NCI-H345 treated with DMSO at 0.1 percent for 48 hours (cell line): ENCODE measurements at regions not wholly inside any gene's neighbourhood (a gene's known extent, or its start where the extent isn't known, plus 50 kb on each side); places are given as distances from the start of the nearest gene placed in this dataset.
"Not testable (repeated sequence)": the region's sequence is repeated elsewhere in the genome, so short reads cannot be mapped to it uniquely, and the experiment has no call there.

Experiments used
- DNase-seq: peaks from one replicate; lab custom pipeline; 2025; ENCODE audit not compliant: unreplicated experiment; lab: John Stamatoyannopoulos, UW

DNA sequence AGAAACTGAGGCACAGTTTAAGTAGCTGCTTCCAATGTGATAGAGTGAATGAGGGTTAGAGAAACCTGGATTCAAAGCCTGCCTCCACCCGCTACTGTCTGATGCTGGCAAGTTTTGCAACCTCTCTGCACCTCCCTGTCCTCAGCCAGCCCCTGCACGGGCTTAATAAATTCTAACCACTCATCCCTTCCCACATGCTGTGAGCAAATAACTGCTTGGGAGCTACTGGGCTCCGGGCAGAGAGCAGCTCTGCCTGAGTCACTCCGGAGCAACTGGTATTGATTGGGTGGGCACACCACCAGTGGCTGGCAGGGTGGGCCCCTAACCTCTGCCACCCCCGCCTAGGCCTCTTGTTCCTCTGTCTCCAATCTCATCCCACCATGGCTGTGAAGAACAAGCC is 104.3 kb upstream of the SYT13 start:
- DNase-seq: peak; percentile 51

- DNase-seq: no peak
Observed at GRCh38 chr11:45388472-45388871, 102.3 kb upstream of the SYT13 start.

DNA sequence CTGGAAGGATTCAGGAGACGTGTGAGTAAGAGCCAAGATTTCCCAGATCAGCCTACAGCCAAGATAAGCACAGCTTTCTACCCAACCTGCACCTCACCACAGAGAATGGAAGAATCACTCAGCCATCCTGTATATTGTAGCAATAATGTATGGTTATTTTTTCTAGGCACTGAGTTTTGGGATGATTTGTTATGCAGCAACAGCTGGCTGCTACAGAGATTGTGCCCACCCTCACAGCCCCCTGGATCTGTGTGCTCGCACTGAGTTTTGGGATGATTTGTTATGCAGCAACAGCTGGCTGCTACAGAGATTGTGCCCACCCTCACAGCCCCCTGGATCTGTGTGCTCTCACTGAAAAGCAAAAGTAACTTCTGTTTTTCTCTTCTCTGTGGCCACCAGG is 101.7 kb upstream of the SYT13 start:
- DNase-seq: not testable (repeated sequence)

- DNase-seq: no peak
Observed at GRCh38 chr11:45386972-45387371, 100.8 kb upstream of the SYT13 start.

DNA sequence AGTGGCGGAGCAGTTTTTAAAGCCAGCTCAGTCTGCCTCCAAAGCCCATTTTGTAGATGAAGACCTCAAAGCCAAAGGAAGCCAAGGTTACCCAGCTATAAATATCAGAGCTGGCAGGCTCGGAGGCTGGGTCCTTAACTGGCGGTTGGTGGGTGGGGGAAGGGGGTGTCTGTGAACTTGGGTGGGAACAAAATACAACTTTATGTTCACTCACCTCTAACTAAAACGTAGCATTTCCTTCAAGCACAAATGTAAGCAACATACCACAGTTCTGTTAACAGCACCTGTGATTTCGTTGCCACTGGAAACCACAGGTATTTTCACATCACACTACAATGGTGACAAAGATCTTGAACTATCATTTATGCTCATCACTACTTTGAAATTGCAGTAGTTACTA is 99.7 kb upstream of the SYT13 start:
- no peak for DNase-seq

DNA sequence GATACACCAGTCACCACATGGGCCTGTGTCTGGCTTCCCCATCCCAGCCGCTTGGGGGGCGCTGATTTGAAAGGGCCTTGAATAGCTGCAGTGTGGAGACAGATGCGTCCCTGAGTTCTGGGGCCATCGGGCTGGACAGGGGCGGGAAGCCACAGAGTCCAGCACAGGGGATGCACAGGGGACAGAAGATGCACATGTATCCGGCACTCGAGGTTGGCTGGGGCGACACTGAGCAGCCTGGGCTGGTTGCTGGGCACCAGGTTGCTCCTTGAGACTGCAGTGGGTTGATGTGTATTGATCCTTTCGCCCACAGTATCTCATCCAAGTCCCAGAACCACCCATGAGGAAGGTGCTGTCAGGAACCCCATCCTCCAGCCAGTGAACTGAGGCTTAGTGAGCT is 99.3 kb upstream of the SYT13 start:
- no peak for DNase-seq

- no peak for DNase-seq
Observed at GRCh38 chr11:45384711-45385241, 98.6 kb upstream of the SYT13 start.

DNA sequence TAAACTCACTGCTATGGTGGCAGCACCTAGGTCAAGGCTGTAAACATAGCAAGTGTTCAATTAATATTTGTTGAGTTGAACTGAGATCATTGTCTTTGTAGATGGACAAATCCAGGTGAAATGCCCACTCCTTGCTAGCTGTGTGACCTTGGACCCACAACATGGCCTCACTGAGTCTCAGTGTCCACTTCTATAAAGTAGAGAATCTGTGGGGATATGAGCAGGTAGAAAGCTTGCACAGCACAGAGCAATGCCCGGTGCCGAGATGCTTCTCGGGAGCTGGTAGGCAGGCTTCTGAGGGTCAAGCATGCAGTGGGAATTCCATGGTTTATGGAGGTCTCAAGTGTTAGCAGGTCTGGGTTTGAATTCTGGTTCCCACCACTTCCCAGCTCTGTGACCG is 97.9 kb upstream of the SYT13 start:
- no peak for DNase-seq

- DNase-seq: no peak
Observed at GRCh38 chr11:45383224-45383623, 97.1 kb upstream of the SYT13 start.

- no peak for DNase-seq
Observed at GRCh38 chr11:45382133-45382878, 96.2 kb upstream of the SYT13 start.

GRCh38 chr11:45379162-45379863 is 93.2 kb upstream of the SYT13 start:
- DNase-seq: peak; percentile 47

- no peak for DNase-seq
Observed at GRCh38 chr11:45378516-45378915, 92.4 kb upstream of the SYT13 start.

DNA sequence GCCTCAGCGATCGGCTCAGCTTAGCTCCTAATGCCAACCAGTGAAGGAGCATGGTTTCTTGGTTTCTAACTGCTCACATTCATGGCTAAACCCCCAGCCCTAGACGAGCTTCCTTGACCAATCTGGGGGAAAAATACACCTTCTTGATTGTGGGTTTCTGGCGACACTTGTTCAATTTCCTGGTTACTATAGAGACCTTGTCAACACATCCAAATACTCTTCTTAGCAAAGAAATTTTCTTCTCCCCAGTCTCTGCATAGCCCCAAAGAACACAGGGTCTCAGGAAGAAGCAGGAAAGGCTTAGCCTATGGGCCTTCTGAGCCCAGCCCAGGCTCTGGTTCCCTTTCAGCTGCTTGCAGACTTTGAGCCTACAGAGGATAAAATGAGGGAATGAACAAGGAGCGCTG is 88.5 kb upstream of the SYT13 start:
- DNase-seq: no peak

DNA sequence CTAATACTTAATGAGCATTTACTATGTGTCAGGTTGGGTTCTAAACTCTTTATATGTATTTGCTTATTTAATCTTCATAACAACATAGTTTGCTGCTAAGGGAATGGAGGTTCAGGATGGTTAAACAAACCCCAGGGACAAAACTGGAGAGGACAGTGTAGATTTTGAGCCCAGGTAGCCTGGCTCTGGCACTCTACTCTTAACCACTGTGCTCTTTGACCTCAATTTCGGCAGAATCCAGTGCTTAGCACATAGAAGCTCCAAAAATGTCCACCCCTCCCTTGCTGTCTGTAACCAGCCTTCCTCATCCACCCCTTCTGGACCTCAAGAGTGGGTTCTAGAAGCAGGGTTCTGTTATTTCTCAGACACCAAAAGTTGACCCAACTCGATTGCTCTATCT is 88.0 kb upstream of the SYT13 start:
- DNase-seq: no peak

GRCh38 chr11:45373506-45374035 is 87.4 kb upstream of the SYT13 start:
- DNase-seq: no peak

- not testable (repeated sequence) for DNase-seq
Observed at GRCh38 chr11:45372414-45372813, 86.3 kb upstream of the SYT13 start.

DNA sequence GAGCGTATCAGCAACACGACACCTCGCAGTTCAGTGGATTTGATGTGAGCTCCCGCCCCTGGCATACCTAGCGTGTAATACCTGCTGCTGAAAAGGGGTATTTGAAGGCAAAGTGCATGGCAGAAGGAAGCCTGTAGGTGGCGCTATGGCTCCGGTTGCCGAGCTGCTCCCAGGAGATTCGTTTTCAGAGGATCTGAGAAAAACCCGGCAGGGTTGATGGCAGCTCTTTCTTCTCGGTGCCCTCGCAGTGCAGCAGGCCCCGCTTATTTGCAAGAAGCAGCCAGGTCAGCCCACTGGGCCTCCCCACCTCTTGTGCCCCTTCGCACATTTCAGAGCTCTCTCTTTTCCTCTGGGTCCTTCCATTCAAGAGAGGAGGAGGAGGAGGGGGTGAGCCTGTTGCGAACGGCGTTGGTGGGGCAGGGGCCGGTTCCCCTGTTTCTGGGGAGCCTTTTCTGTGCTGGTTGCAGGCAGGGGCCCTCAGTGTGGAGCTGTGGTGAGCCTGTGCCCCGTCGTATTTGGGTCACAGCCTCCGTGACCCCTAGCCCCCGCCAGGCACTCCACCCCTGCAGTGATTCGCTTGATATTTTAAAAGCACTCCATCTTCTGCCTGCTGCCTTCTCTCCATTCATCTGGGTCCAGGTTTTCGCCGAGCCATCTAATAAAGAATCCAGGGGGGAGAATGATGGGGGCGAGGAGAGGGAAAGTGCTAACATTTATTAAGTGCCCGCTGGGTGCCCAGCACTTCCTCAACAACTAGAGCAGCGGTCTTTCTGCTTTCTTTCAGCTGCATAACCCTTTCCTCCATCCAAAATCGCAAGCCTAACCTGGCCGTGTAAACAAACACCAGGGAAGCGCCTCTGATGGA is 85.3 kb upstream of the SYT13 start:
- DNase-seq: peak; percentile 67

- no peak for DNase-seq
Observed at GRCh38 chr11:45369313-45369712, 83.2 kb upstream of the SYT13 start.

GRCh38 chr11:45368697-45369096 is 82.6 kb upstream of the SYT13 start:
- DNase-seq: no peak

DNA sequence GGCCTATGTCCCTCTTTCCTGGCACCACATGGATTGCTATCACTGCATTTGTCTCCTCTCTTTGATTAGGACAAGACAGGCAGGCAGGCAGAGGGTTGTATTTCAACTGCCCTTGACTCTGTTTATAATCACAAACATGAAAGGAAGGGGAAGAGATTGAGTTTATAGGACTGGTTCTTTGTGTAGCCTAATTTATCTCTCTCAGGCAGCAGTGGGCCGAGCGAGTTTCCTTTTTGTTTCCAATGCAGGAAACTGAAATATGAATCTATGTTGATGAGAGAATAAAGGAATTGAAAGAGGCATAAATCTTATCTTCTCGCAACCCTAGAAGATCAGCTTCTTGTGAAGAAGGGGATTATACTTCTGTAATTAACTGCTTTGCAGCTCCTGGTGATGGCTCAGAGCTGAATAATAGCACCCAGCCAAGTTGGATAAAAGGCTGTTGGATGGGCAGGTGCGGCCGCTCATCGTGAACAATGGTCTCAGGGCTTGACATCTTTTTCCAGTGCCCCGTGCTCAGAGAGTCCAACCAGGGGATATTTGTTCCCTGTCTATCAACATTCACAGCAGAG is 80.6 kb upstream of the SYT13 start:
- DNase-seq: no peak
